GM23338 (cell line): ENCODE measurements at regions not wholly inside any gene's neighbourhood (a gene's known extent, or its start where the extent isn't known, plus 50 kb on each side); places are given as distances from the start of the nearest gene placed in this dataset.

ENCODE experiments used
- ATAC-seq: fragments of 200-7000 bp; cut with Tn5 transposase; 3 replicates; pipeline ENCODE4 v1.9.1; 2020
- DNase-seq: peaks from one replicate; pipeline ENCODE4 v3.0.0-alpha.2; 2015; ENCODE audit warnings: low spot score
- H2AFZ ChIP-seq: fragments of 200-600 bp; sonication (generic); 2 replicates; pipeline ENCODE4 v1.8.0; 2016; ENCODE audit warnings: antibody characterized with exemption, mild to moderate bottlenecking, moderate library complexity
- H3F3A ChIP-seq: fragments of 200-600 bp; sonication (generic); replicated peaks from 2 replicates; pipeline ENCODE4 v1.8.0; 2017; ENCODE audit warnings: antibody characterized with exemption, mixed run types, low read depth
- H3K27ac ChIP-seq: fragments of 200-600 bp; sonication (generic); 2 replicates; pipeline ENCODE4 v1.6.1; 2016; ENCODE audit warnings: low read depth
- H3K27me3 ChIP-seq: fragments of 200-600 bp; sonication (generic); 2 replicates; pipeline ENCODE4 v1.8.0; 2016; ENCODE audit warnings: mild to moderate bottlenecking, mixed run types, moderate library complexity; ENCODE audit not compliant: insufficient read depth
- H3K36me3 ChIP-seq: fragments of 200-600 bp; sonication (generic); 2 replicates; pipeline ENCODE4 v1.8.0; 2016; ENCODE audit warnings: mild to moderate bottlenecking; ENCODE audit not compliant: insufficient read depth
- H3K4me1 ChIP-seq: fragments of 200-600 bp; sonication (generic); 2 replicates; pipeline ENCODE4 v1.8.0; 2016; ENCODE audit warnings: mild to moderate bottlenecking, moderate library complexity; ENCODE audit not compliant: insufficient read depth
- H3K4me2 ChIP-seq: fragments of 200-600 bp; sonication (generic); 2 replicates; pipeline ENCODE4 v1.7.1; 2017; ENCODE audit warnings: mixed run types
- H3K4me3 ChIP-seq: fragments of 200-600 bp; sonication (generic); 2 replicates; pipeline ENCODE4 v1.6.1; 2016; ENCODE audit warnings: mixed run types
- H3K79me2 ChIP-seq: fragments of 200-600 bp; sonication (generic); replicated peaks from 2 replicates; pipeline ENCODE4 v1.8.0; 2017; ENCODE audit warnings: mild to moderate bottlenecking; ENCODE audit not compliant: insufficient read depth
- H3K9me2 ChIP-seq: fragments of 200-600 bp; sonication (generic); 2 replicates; pipeline ENCODE4 v1.8.0; 2017; ENCODE audit not compliant: insufficient read depth
- H4K20me1 ChIP-seq: fragments of 200-600 bp; sonication (generic); replicated peaks from 2 replicates; pipeline ENCODE4 v1.8.0; 2017; ENCODE audit warnings: mild to moderate bottlenecking; ENCODE audit not compliant: insufficient read depth
- H3K27ac Mint-ChIP-seq: 2 replicates; pipeline ENCODE4 v1.8.0; 2020; ENCODE audit warnings: inconsistent platforms, mild to moderate bottlenecking, moderate library complexity, mixed read lengths
- H3K27me3 Mint-ChIP-seq: 3 replicates; pipeline ENCODE4 v1.8.0; 2022; ENCODE audit warnings: low read depth, mild to moderate bottlenecking, moderate library complexity, mixed read lengths, inconsistent platforms; ENCODE audit not compliant: insufficient read depth, poor library complexity
- H3K36me3 Mint-ChIP-seq: 3 replicates; pipeline ENCODE4 v1.8.0; 2021; ENCODE audit warnings: low read depth, mild to moderate bottlenecking, inconsistent platforms, moderate library complexity, mixed read lengths
- H3K4me1 Mint-ChIP-seq: 3 replicates; pipeline ENCODE4 v1.8.0; 2020; ENCODE audit warnings: mild to moderate bottlenecking, inconsistent platforms, mixed read lengths
- H3K4me3 Mint-ChIP-seq: 3 replicates; pipeline ENCODE4 v1.8.0; 2021; ENCODE audit warnings: moderate library complexity, mild to moderate bottlenecking, inconsistent platforms, mixed read lengths
- H3K9me3 Mint-ChIP-seq: 3 replicates; pipeline ENCODE4 v1.8.0; 2020; ENCODE audit warnings: moderate library complexity, mild to moderate bottlenecking, inconsistent platforms, mixed read lengths
- CREB1 ChIP-seq: fragments of 250-450 bp; sonication (Bioruptor Pico); IDR thresholded peaks from 2 replicates; pipeline ENCODE4 v1.5.0; 2020; ENCODE audit warnings: low read depth, mild to moderate bottlenecking, moderate library complexity
- EZH2 ChIP-seq: fragments of 200-600 bp; sonication (generic); IDR thresholded peaks from one replicate; pipeline ENCODE4 v1.8.0; 2017; ENCODE audit warnings: antibody characterized with exemption, mild to moderate bottlenecking, low read depth; ENCODE audit not compliant: unreplicated experiment
- STAT1 ChIP-seq: IDR thresholded peaks from one replicate; pipeline ENCODE4 v1.6.1; 2016; ENCODE audit warnings: antibody characterized with exemption; ENCODE audit not compliant: unreplicated experiment
- ZNF114 ChIP-seq: fragments of 250-450 bp; sonication (Bioruptor Pico); IDR thresholded peaks from 2 replicates; pipeline ENCODE4 v1.5.0; 2020; ENCODE audit warnings: mild to moderate bottlenecking, moderate library complexity
- ZNF331 ChIP-seq: fragments of 250-450 bp; sonication (Bioruptor Pico); IDR thresholded peaks from 2 replicates; pipeline ENCODE4 v1.5.0; 2020; ENCODE audit warnings: low read depth, mild to moderate bottlenecking, moderate library complexity
- TF ChIP-seq, protein P1 (sequence below): IDR thresholded peaks from 2 replicates; pipeline ENCODE4 v1.6.1; 2016; ENCODE audit warnings: antibody characterized with exemption
- TF ChIP-seq, protein P2 (sequence below): IDR thresholded peaks from one replicate; pipeline ENCODE4 v1.6.1; 2018; ENCODE audit warnings: antibody characterized with exemption; ENCODE audit not compliant: unreplicated experiment
- TF ChIP-seq, protein P3 (sequence below): fragments of 250-450 bp; sonication (Bioruptor Pico); IDR thresholded peaks from 2 replicates; pipeline ENCODE4 v1.5.0; 2020; ENCODE audit warnings: mild to moderate bottlenecking, moderate library complexity
- TF ChIP-seq, protein P4 (sequence below), 2 experiments: fragments of 200-600 bp in 1 of 2; sonication (generic) in 1 of 2; conservative IDR thresholded peaks; 2 replicates each; pipeline versions ENCODE4 v1.5.1 to v1.6.1; 2016 to 2017; ENCODE audit warnings: antibody characterized with exemption in 2 of 2, low read depth in 2 of 2, mild to moderate bottlenecking in 2 of 2, moderate library complexity in 1 of 2

DNA sequence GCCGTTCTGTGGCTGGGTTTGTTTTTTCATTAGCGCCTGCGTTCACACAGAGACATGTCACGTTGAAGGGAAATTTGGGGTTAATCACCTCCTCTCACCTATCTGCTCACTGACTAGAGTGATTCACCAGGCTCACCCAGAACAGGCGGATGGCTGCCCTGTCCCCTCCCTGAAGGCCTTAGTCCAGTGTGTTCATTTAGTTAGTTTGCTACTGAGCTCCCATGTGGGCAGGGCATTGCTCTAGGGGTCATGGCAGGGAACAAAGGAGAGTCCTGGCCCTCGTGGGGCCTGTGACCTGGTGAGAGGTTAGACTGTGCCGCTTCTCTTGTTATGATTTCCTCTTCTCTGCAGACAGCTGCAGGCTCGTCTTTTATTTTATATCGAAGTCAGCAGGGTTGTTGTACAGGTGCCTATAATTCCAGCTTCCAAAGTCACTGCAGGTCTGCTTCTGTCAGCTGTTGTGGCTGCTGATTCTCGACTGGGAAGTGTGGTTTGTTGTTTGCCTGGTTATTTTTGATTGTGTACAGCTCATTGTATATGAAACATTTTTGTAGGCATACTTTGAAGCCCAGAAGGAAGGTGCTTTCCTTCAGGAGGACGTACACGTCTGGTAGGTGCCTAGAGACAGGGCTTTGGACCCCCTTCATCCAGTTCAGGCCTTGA, 73.4 kb upstream of the GSE1 start:
- Histone ChIP-seq H3K27ac (no peak overlapping the region), H3K4me3 (no peak overlapping the region), H3K9me2 (no peaks in the 10 kb centered on the region), H3K79me2 (no peaks in the 10 kb centered on the region), H2AFZ (no peak overlapping the region), H3K27me3 (no peaks in the 10 kb centered on the region), H3K4me1 (no peaks in the 10 kb centered on the region; the same call in 1 of the 2 replicates), H4K20me1 (no peaks in the 10 kb centered on the region), H3K36me3 (no peaks in the 10 kb centered on the region), H3F3A (no peaks in the 10 kb centered on the region), H3K4me2 (no peak overlapping the region)
- TF ChIP-seq, protein P1, sequence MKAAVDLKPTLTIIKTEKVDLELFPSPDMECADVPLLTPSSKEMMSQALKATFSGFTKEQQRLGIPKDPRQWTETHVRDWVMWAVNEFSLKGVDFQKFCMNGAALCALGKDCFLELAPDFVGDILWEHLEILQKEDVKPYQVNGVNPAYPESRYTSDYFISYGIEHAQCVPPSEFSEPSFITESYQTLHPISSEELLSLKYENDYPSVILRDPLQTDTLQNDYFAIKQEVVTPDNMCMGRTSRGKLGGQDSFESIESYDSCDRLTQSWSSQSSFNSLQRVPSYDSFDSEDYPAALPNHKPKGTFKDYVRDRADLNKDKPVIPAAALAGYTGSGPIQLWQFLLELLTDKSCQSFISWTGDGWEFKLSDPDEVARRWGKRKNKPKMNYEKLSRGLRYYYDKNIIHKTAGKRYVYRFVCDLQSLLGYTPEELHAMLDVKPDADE, result no peak
- TF ChIP-seq EZH2 (no peak), CREB1 (no peak), ZNF331 (no peak), STAT1 (no peak), ZNF114 (CRISPR knock-in tag) (no peak)
- TF ChIP-seq, protein P2, sequence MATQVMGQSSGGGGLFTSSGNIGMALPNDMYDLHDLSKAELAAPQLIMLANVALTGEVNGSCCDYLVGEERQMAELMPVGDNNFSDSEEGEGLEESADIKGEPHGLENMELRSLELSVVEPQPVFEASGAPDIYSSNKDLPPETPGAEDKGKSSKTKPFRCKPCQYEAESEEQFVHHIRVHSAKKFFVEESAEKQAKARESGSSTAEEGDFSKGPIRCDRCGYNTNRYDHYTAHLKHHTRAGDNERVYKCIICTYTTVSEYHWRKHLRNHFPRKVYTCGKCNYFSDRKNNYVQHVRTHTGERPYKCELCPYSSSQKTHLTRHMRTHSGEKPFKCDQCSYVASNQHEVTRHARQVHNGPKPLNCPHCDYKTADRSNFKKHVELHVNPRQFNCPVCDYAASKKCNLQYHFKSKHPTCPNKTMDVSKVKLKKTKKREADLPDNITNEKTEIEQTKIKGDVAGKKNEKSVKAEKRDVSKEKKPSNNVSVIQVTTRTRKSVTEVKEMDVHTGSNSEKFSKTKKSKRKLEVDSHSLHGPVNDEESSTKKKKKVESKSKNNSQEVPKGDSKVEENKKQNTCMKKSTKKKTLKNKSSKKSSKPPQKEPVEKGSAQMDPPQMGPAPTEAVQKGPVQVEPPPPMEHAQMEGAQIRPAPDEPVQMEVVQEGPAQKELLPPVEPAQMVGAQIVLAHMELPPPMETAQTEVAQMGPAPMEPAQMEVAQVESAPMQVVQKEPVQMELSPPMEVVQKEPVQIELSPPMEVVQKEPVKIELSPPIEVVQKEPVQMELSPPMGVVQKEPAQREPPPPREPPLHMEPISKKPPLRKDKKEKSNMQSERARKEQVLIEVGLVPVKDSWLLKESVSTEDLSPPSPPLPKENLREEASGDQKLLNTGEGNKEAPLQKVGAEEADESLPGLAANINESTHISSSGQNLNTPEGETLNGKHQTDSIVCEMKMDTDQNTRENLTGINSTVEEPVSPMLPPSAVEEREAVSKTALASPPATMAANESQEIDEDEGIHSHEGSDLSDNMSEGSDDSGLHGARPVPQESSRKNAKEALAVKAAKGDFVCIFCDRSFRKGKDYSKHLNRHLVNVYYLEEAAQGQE, result no peak
- TF ChIP-seq, protein P3, sequence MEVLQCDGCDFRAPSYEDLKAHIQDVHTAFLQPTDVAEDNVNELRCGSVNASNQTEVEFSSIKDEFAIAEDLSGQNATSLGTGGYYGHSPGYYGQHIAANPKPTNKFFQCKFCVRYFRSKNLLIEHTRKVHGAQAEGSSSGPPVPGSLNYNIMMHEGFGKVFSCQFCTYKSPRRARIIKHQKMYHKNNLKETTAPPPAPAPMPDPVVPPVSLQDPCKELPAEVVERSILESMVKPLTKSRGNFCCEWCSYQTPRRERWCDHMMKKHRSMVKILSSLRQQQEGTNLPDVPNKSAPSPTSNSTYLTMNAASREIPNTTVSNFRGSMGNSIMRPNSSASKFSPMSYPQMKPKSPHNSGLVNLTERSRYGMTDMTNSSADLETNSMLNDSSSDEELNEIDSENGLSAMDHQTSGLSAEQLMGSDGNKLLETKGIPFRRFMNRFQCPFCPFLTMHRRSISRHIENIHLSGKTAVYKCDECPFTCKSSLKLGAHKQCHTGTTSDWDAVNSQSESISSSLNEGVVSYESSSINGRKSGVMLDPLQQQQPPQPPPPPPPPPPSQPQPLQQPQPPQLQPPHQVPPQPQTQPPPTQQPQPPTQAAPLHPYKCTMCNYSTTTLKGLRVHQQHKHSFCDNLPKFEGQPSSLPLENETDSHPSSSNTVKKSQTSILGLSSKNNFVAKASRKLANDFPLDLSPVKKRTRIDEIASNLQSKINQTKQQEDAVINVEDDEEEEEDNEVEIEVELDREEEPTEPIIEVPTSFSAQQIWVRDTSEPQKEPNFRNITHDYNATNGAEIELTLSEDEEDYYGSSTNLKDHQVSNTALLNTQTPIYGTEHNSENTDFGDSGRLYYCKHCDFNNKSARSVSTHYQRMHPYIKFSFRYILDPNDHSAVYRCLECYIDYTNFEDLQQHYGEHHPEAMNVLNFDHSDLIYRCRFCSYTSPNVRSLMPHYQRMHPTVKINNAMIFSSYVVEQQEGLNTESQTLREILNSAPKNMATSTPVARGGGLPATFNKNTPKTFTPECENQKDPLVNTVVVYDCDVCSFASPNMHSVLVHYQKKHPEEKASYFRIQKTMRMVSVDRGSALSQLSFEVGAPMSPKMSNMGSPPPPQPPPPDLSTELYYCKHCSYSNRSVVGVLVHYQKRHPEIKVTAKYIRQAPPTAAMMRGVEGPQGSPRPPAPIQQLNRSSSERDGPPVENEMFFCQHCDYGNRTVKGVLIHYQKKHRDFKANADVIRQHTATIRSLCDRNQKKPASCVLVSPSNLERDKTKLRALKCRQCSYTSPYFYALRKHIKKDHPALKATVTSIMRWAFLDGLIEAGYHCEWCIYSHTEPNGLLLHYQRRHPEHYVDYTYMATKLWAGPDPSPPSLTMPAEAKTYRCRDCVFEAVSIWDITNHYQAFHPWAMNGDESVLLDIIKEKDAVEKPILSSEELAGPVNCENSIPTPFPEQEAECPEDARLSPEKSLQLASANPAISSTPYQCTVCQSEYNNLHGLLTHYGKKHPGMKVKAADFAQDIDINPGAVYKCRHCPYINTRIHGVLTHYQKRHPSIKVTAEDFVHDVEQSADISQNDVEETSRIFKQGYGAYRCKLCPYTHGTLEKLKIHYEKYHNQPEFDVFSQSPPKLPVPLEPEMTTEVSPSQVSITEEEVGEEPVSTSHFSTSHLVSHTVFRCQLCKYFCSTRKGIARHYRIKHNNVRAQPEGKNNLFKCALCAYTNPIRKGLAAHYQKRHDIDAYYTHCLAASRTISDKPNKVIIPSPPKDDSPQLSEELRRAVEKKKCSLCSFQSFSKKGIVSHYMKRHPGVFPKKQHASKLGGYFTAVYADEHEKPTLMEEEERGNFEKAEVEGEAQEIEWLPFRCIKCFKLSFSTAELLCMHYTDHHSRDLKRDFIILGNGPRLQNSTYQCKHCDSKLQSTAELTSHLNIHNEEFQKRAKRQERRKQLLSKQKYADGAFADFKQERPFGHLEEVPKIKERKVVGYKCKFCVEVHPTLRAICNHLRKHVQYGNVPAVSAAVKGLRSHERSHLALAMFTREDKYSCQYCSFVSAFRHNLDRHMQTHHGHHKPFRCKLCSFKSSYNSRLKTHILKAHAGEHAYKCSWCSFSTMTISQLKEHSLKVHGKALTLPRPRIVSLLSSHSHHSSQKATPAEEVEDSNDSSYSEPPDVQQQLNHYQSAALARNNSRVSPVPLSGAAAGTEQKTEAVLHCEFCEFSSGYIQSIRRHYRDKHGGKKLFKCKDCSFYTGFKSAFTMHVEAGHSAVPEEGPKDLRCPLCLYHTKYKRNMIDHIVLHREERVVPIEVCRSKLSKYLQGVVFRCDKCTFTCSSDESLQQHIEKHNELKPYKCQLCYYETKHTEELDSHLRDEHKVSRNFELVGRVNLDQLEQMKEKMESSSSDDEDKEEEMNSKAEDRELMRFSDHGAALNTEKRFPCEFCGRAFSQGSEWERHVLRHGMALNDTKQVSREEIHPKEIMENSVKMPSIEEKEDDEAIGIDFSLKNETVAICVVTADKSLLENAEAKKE, result no peak
- TF ChIP-seq, protein P4, sequence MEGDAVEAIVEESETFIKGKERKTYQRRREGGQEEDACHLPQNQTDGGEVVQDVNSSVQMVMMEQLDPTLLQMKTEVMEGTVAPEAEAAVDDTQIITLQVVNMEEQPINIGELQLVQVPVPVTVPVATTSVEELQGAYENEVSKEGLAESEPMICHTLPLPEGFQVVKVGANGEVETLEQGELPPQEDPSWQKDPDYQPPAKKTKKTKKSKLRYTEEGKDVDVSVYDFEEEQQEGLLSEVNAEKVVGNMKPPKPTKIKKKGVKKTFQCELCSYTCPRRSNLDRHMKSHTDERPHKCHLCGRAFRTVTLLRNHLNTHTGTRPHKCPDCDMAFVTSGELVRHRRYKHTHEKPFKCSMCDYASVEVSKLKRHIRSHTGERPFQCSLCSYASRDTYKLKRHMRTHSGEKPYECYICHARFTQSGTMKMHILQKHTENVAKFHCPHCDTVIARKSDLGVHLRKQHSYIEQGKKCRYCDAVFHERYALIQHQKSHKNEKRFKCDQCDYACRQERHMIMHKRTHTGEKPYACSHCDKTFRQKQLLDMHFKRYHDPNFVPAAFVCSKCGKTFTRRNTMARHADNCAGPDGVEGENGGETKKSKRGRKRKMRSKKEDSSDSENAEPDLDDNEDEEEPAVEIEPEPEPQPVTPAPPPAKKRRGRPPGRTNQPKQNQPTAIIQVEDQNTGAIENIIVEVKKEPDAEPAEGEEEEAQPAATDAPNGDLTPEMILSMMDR (conservative IDR thresholded peaks at IDR 0.05; ENCODE audit: low read depth in 2 of 2), result no peak
- no peak overlapping the region for H3K4me3 Mint-ChIP-seq
- H3K27ac Mint-ChIP-seq, result no peak overlapping the region
- DNase-seq (no peak), ATAC-seq (no peak)
- peaks cover 18% of the 10 kb centered on the region for H3K9me3 Mint-ChIP-seq
- H3K4me1 Mint-ChIP-seq, result peaks cover 30% of the 10 kb centered on the region
- peaks cover 8% of the 10 kb centered on the region for H3K27me3 Mint-ChIP-seq
- peaks cover 8% of the 10 kb centered on the region for H3K36me3 Mint-ChIP-seq
